GM20000 (cell line): ENCODE measurements at regions not wholly inside any gene's neighbourhood (a gene's known extent, or its start where the extent isn't known, plus 50 kb on each side); places are given as distances from the start of the nearest gene placed in this dataset.

Experiments
- DNase-seq: peaks from one replicate; pipeline ENCODE4 v3.0.0; 2012; ENCODE audit warnings: low spot score
- CTCF ChIP-seq: IDR thresholded peaks from 2 replicates; pipeline ENCODE4 v1.5.1; 2012; ENCODE audit warnings: mild to moderate bottlenecking, control low read depth; ENCODE audit errors: extremely low read depth, missing control alignments

GRCh38 chr7:24500599-24500998, 72.7 kb upstream of the PALS2 start:
- no peak for DNase-seq
- TF ChIP-seq CTCF, result no peak

GRCh38 chr7:24501009-24501408, 72.2 kb upstream of the PALS2 start:
- DNase-seq, result no peak
- no peak for TF ChIP-seq CTCF

- no peak for TF ChIP-seq CTCF
- DNase-seq, result no peak
Measured at GRCh38 chr7:24501443-24502134, 71.7 kb upstream of the PALS2 start.

- TF ChIP-seq CTCF, result no peak
Measured at GRCh38 chr7:24502135-24502488, 71.1 kb upstream of the PALS2 start.

GRCh38 chr7:24503506-24503905, 69.7 kb upstream of the PALS2 start:
- no peak for TF ChIP-seq CTCF
- DNase-seq, result no peak

More at GRCh38 chr7:24502135-24502488, 71.1 kb upstream of the PALS2 start:
- no peak for DNase-seq

- DNase-seq, result no peak
- no peak for TF ChIP-seq CTCF
Measured at GRCh38 chr7:24504040-24504439, 69.2 kb upstream of the PALS2 start.

- no peak for DNase-seq
- no peak for TF ChIP-seq CTCF
Measured at GRCh38 chr7:24504836-24505235, 68.4 kb upstream of the PALS2 start.
